IMR-90 (cell line): ENCODE measurements at regions not wholly inside any gene's neighbourhood (a gene's known extent, or its start where the extent isn't known, plus 50 kb on each side); places are given as distances from the start of the nearest gene placed in this dataset.

Experiments used
- ATAC-seq: fragments of 200-7000 bp; cut with Tn5 transposase; 2 replicates; pipeline ENCODE4 v1.9.1; 2020; ENCODE audit warnings: low read depth, mild to moderate bottlenecking, moderate library complexity
- BruUV-seq: library from RNA; stranded (reverse); fragments of 400-500 nt; replicated peaks from 2 replicates; lab custom pipeline; 2021; lab: Mats Ljungman, UMichigan
- CTCF ChIA-PET: fragments of 300-600 bp; formaldehyde crosslinking; extraction: SDS; loops from one replicate; lab custom pipeline; 2021; ENCODE audit warnings: antibody characterized with exemption; lab: Yijun Ruan, JAX
- POLR2A ChIA-PET: fragments of 300-600 bp; sonication (Branson Sonifier 250); formaldehyde crosslinking; loops from one replicate; lab custom pipeline; 2022; ENCODE audit warnings: antibody characterized with exemption; ENCODE audit not compliant: unreplicated experiment; lab: Charles Lee
- DNase-seq: peaks from one replicate; pipeline ENCODE4 v3.0.0; 2013
- H2AFZ ChIP-seq: replicated peaks from 2 replicates; pipeline ENCODE3; 2013; ENCODE audit warnings: low read length, mild to moderate bottlenecking; ENCODE audit not compliant: poor library complexity
- H2AK5ac ChIP-seq: 2 replicates; pipeline ENCODE4 v1.6.1; 2013; ENCODE audit warnings: low read depth, low read length, inconsistent platforms
- H2AK9ac ChIP-seq: replicated peaks from 2 replicates; pipeline ENCODE3; 2013; ENCODE audit warnings: mild to moderate bottlenecking, low read depth, low read length, moderate library complexity; ENCODE audit not compliant: poor library complexity
- H2BK120ac ChIP-seq: 2 replicates; pipeline ENCODE4 v1.6.1; 2013; ENCODE audit warnings: low read depth, low read length, inconsistent platforms
- H2BK15ac ChIP-seq: 3 replicates; pipeline ENCODE4 v1.6.1; 2013; ENCODE audit warnings: low read depth, low read length, inconsistent platforms
- H2BK20ac ChIP-seq: 2 replicates; pipeline ENCODE4 v1.6.1; 2013; ENCODE audit warnings: low read depth, mild to moderate bottlenecking, inconsistent platforms, low read length, moderate library complexity
- H2BK5ac ChIP-seq: 2 replicates; pipeline ENCODE4 v1.6.1; 2013; ENCODE audit warnings: mild to moderate bottlenecking, low read depth, low read length, inconsistent platforms; ENCODE audit not compliant: poor library complexity, severe bottlenecking
- H3K14ac ChIP-seq: replicated peaks from 2 replicates; pipeline ENCODE4 v1.6.1; 2013; ENCODE audit warnings: low read depth, low read length, inconsistent platforms
- H3K18ac ChIP-seq: 2 replicates; pipeline ENCODE4 v1.6.1; 2013; ENCODE audit warnings: low read depth, low read length, control low read depth
- H3K23ac ChIP-seq: 2 replicates; pipeline ENCODE4 v1.6.1; 2013; ENCODE audit warnings: low read depth, low read length, inconsistent platforms
- H3K27ac ChIP-seq: 2 replicates; pipeline ENCODE4 v1.5.1; 2013; ENCODE audit warnings: mild to moderate bottlenecking, control low read depth, low read length; ENCODE audit not compliant: insufficient read depth
- H3K27me3 ChIP-seq: 2 replicates; pipeline ENCODE4 v1.6.1; 2013; ENCODE audit warnings: low read length; ENCODE audit not compliant: control insufficient read depth, insufficient read depth
- H3K36me3 ChIP-seq: 2 replicates; pipeline ENCODE4 v1.6.1; 2013; ENCODE audit warnings: low read length, mixed read lengths; ENCODE audit not compliant: control insufficient read depth, insufficient read depth
- H3K4ac ChIP-seq: 2 replicates; pipeline ENCODE4 v1.6.1; 2013; ENCODE audit warnings: low read depth, low read length, inconsistent platforms
- H3K4me1 ChIP-seq: 2 replicates; pipeline ENCODE4 v1.6.1; 2013; ENCODE audit warnings: low read length, mixed read lengths; ENCODE audit not compliant: control insufficient read depth, insufficient read depth
- H3K4me2 ChIP-seq: 2 replicates; pipeline ENCODE4 v1.6.1; 2013; ENCODE audit warnings: low read depth, mild to moderate bottlenecking, control low read depth, low read length, moderate library complexity
- H3K4me3 ChIP-seq: 2 replicates; pipeline ENCODE4 v1.5.1; 2013; ENCODE audit warnings: low read depth, mild to moderate bottlenecking, control low read depth, low read length, moderate library complexity; ENCODE audit not compliant: insufficient read depth
- H3K56ac ChIP-seq: 2 replicates; pipeline ENCODE4 v1.6.1; 2013; ENCODE audit warnings: low read length, inconsistent platforms; ENCODE audit not compliant: insufficient read depth; ENCODE audit errors: extremely low read depth
- H3K79me1 ChIP-seq, 2 experiments: 2 replicates each; pipeline ENCODE4 v1.6.1; 2013; ENCODE audit warnings: low read length in 2 of 2, inconsistent platforms in 1 of 2, low read depth in 1 of 2
- H3K9ac ChIP-seq: 2 replicates; pipeline ENCODE4 v1.6.1; 2013; ENCODE audit warnings: low read depth, low read length, control low read depth
- H3K9me1 ChIP-seq: 2 replicates; pipeline ENCODE4 v1.6.1; 2013; ENCODE audit warnings: low read length, inconsistent platforms; ENCODE audit not compliant: insufficient read depth
- H3K9me3 ChIP-seq: 2 replicates; pipeline ENCODE4 v1.6.1; 2013; ENCODE audit warnings: low read length; ENCODE audit not compliant: control insufficient read depth, insufficient read depth
- H4K20me1 ChIP-seq: 2 replicates; pipeline ENCODE4 v1.6.1; 2013; ENCODE audit warnings: low read length, inconsistent platforms; ENCODE audit not compliant: insufficient read depth
- H4K5ac ChIP-seq: 2 replicates; pipeline ENCODE4 v1.6.1; 2013; ENCODE audit warnings: mild to moderate bottlenecking, low read depth, low read length, control low read depth
- H4K8ac ChIP-seq, 2 experiments: 2 replicates each; pipeline ENCODE4 v1.6.1; 2013; ENCODE audit warnings: low read depth in 2 of 2, low read length in 2 of 2, control low read depth in 1 of 2, inconsistent platforms in 1 of 2
- H4K91ac ChIP-seq: 2 replicates; pipeline ENCODE4 v1.6.1; 2013; ENCODE audit warnings: low read depth, low read length, inconsistent platforms; ENCODE audit not compliant: insufficient read depth
- CEBPB ChIP-seq: IDR thresholded peaks from 2 replicates; pipeline ENCODE4 v1.6.1; 2012; ENCODE audit warnings: low read depth, low read length, improper control_type of control experiment
- ELK1 ChIP-seq: fragments of 150-350 bp; IDR thresholded peaks from 2 replicates; pipeline ENCODE4 v1.6.1; 2016; ENCODE audit warnings: low read depth, mild to moderate bottlenecking, low read length, moderate library complexity, borderline replicate concordance
- WGBS, 2 experiments: methylation state at CpG; one replicate each; pipeline versions ENCODE4 v1.1.5 to v1.1.7; 2013; ENCODE audit warnings: missing lambda C conversion rate in 2 of 2; ENCODE audit not compliant: insufficient read length in 1 of 2; ENCODE audit errors: extremely low coverage in 2 of 2; 5-methylcytosine and 5-hydroxymethylcytosine counted together
- dilution Hi-C: fragments of 300-500 bp; cut with HindIII; formaldehyde crosslinking; loops from one replicate; pipeline ENCODE4 v1.14.3; 2018; ENCODE audit warnings: low sequenced_read_pairs; ENCODE audit not compliant: unreplicated experiment
- in situ Hi-C: fragments of 300-500 bp; cut with MboI; formaldehyde crosslinking; loops from 3 replicates; pipeline ENCODE4 v1.14.3; 2019; ENCODE audit warnings: low sequenced_read_pairs, inconsistent platforms, mixed read lengths
- intact Hi-C: fragments of 100-400 bp; cut with micrococcal nuclease; formaldehyde crosslinking; loops from 2 replicates; pipeline ENCODE4 v1.10.0; 2022
- TF ChIP-seq, protein P1 (sequence below): conservative IDR thresholded peaks from 2 replicates; pipeline ENCODE4 v1.5.1; 2012; ENCODE audit warnings: mild to moderate bottlenecking, low read depth, low read length, improper control_type of control experiment

DNA sequence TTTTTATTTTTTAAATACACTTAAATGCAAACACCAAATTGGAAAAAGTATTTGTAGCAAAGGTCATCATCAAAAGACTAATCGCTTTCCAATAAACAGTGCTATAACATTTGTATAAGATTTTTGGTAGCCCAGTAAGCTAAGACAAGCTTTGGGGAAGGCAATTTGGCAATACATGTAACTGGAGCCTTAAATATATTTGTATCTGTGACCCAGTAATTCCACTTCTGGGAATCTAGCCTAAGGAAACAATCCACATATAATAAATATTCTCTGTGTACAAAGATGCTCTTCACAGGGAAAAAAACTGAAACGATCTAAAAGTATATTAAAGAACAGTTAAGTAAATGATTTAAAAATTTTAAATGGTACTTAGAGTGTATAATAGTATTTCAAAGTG lies 65.5 kb upstream of the TJP1 start:
- Histone ChIP-seq H2AK9ac (no peak overlapping the region), H3K56ac (no peak overlapping the region), H4K8ac (no peak overlapping the region), H3K9me1 (peaks cover 3% of the 10 kb centered on the region; the same call in 1 of the 2 replicates), H3K4ac (no peak overlapping the region), H3K9ac (no peak overlapping the region), H2BK20ac (no peak overlapping the region), H3K18ac (no peak overlapping the region), H3K4me2 (no peak overlapping the region), H3K23ac (no peak overlapping the region), H4K20me1 (no peaks in the 10 kb centered on the region), H3K4me1 (peaks cover 19% of the 10 kb centered on the region), H4K5ac (no peak overlapping the region), H3K27me3 (no peaks in the 10 kb centered on the region), H3K36me3 (no peaks in the 10 kb centered on the region), H2AK5ac (no peak overlapping the region), H3K4me3 (no peak overlapping the region), H2BK120ac (no peak overlapping the region), H2BK15ac (no peak overlapping the region), H3K14ac (no peak overlapping the region), H2AFZ (no peak overlapping the region), H3K27ac (peak overlapping the region; percentile 39; the same call in 1 of the 2 replicates), H3K79me1 (no peaks in the 10 kb centered on the region), H2BK5ac (no peak overlapping the region), H4K91ac (no peak overlapping the region), H3K9me3 (no peaks in the 10 kb centered on the region)
- peak; percentile 84 for DNase-seq
- TF ChIP-seq ELK1 = no peak
- TF ChIP-seq, protein P1, sequence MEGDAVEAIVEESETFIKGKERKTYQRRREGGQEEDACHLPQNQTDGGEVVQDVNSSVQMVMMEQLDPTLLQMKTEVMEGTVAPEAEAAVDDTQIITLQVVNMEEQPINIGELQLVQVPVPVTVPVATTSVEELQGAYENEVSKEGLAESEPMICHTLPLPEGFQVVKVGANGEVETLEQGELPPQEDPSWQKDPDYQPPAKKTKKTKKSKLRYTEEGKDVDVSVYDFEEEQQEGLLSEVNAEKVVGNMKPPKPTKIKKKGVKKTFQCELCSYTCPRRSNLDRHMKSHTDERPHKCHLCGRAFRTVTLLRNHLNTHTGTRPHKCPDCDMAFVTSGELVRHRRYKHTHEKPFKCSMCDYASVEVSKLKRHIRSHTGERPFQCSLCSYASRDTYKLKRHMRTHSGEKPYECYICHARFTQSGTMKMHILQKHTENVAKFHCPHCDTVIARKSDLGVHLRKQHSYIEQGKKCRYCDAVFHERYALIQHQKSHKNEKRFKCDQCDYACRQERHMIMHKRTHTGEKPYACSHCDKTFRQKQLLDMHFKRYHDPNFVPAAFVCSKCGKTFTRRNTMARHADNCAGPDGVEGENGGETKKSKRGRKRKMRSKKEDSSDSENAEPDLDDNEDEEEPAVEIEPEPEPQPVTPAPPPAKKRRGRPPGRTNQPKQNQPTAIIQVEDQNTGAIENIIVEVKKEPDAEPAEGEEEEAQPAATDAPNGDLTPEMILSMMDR = no peak
- TF ChIP-seq CEBPB = peak; percentile 80
- intact Hi-C loops = loop anchor here (2.0 kb wide), 1 partner anchor 67 kb away; no protein-coding TSS in a partner anchor
- no CpG with 5 or more reads among the region's 2 CpGs for WGBS, 2 experiments
- ChIA-PET POLR2A (interaction anchor here (0.6 kb wide), 1 partner anchor 33 kb away, joined by 5 read pairs; no protein-coding TSS in a partner anchor), CTCF (interaction anchor here (0.7 to 1.2 kb wide), 3 partner anchors 9 to 23 kb away, joined by 3 to 4 read pairs (median 3); no protein-coding TSS in a partner anchor)
- dilution Hi-C loops = no loop called here
- in situ Hi-C loops = loop anchor here (10.0 kb wide), 1 partner anchor 57 kb away; no protein-coding TSS in a partner anchor
- ATAC-seq = peak; percentile 22
- no TSS peak for BruUV-seq
